ENCODE measurements at regions not wholly inside any gene's neighbourhood (a gene's known extent, or its start where the extent isn't known, plus 50 kb on each side); places are given as distances from the start of the nearest gene placed in this dataset.

DNA sequence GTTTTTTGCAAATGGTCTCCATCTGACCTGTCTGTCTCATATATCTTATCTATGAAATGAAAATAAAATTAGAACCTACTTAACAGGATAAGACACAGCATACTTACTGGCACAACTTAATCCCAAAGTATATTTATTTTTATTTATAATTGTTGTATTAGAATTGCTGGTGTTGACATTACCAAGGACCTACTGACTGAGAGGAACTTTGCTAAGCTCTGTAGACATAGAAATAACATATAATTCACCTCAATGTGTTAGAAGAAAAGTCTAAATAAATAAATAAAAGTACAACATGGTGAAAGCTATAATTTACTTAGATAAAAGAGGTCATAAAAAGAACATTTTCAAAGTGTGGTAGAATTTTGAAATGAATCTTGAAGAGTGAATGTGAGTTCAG, 1650.5 kb upstream of the NUDT12 start:
- TF ChIP-seq, protein P1, sequence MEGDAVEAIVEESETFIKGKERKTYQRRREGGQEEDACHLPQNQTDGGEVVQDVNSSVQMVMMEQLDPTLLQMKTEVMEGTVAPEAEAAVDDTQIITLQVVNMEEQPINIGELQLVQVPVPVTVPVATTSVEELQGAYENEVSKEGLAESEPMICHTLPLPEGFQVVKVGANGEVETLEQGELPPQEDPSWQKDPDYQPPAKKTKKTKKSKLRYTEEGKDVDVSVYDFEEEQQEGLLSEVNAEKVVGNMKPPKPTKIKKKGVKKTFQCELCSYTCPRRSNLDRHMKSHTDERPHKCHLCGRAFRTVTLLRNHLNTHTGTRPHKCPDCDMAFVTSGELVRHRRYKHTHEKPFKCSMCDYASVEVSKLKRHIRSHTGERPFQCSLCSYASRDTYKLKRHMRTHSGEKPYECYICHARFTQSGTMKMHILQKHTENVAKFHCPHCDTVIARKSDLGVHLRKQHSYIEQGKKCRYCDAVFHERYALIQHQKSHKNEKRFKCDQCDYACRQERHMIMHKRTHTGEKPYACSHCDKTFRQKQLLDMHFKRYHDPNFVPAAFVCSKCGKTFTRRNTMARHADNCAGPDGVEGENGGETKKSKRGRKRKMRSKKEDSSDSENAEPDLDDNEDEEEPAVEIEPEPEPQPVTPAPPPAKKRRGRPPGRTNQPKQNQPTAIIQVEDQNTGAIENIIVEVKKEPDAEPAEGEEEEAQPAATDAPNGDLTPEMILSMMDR (conservative IDR thresholded peaks at IDR 0.05; ENCODE audit: low read length) = no peak
- no peak for TF ChIP-seq EZH2phosphoT487 (IDR thresholded peaks at IDR 0.05; ENCODE audit: borderline replicate concordance, low read depth, low read length)
